HAP-1 (cell line): ENCODE measurements at regions not wholly inside any gene's neighbourhood (a gene's known extent, or its start where the extent isn't known, plus 50 kb on each side); places are given as distances from the start of the nearest gene placed in this dataset.
"Not testable (repeated sequence)": the region's sequence is repeated elsewhere in the genome, so short reads cannot be mapped to it uniquely, and the experiment has no call there.

Experiments used
- DNase-seq, 2 experiments: peaks; one replicate each; pipeline ENCODE4 v3.0.0-alpha.2; 2016 to 2020; ENCODE audit warnings: low spot score in 2 of 2
- H3K27me3 ChIP-seq: fragments of 250-450 bp; sonication (Bioruptor Pico); 2 replicates; pipeline ENCODE4 v1.5.1; 2020; ENCODE audit warnings: low read depth, mild to moderate bottlenecking, moderate library complexity
- H3K36me3 ChIP-seq: fragments of 250-450 bp; sonication (Bioruptor Pico); replicated peaks from 2 replicates; pipeline ENCODE4 v1.5.1; 2020; ENCODE audit warnings: mild to moderate bottlenecking
- H3K4me1 ChIP-seq: fragments of 250-450 bp; sonication (Bioruptor Pico); 2 replicates; pipeline ENCODE4 v1.5.1; 2020; ENCODE audit warnings: mild to moderate bottlenecking
- H3K4me3 ChIP-seq: fragments of 250-450 bp; sonication (Bioruptor Pico); 2 replicates; pipeline ENCODE4 v1.5.1; 2020; ENCODE audit warnings: mild to moderate bottlenecking, moderate library complexity
- H3K9me3 ChIP-seq: fragments of 250-450 bp; sonication (Bioruptor Pico); 2 replicates; pipeline ENCODE4 v1.5.1; 2020; ENCODE audit warnings: mild to moderate bottlenecking, moderate library complexity
- in situ Hi-C: fragments of 300-500 bp; cut with MboI; formaldehyde crosslinking; loops from 3 replicates; pipeline ENCODE4 v1.14.3; 2020; ENCODE audit warnings: low sequenced_read_pairs, inconsistent platforms, mixed read lengths

DNA sequence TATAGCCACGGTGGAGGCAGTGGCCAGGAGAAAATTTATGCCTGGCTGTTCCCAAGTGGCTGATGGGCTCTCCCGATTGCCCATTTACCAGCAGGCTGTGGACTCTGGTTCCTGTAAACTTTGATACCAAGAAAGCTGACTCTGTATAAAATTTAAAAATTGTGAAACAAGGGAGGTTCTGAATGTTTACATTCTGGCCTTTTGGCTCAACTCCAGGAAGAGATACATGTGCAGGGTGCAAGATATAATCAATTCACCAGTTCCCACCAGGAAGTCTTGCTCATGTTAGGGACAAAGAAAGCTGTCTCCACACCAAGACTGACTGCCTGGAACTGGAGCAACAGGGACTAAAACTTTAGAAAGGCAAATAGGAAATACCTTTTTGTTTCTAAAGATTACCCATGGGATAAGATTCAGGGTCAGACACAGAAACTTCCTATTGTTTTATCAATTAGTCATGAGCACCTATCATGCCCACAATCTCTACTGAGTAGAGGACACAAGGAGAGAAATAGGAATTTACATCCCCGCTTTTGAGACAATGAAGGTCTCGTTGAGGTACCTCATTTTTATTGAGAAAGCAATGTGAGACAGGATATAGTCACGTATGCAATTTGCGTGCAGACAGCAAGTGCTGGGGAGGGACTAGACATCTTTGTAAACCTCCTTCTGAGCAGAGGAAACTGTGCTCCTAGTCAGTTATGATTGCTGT is 123.5 kb downstream of the LIPG start:
- H3K4me3 ChIP-seq: no peak overlapping the region

DNA sequence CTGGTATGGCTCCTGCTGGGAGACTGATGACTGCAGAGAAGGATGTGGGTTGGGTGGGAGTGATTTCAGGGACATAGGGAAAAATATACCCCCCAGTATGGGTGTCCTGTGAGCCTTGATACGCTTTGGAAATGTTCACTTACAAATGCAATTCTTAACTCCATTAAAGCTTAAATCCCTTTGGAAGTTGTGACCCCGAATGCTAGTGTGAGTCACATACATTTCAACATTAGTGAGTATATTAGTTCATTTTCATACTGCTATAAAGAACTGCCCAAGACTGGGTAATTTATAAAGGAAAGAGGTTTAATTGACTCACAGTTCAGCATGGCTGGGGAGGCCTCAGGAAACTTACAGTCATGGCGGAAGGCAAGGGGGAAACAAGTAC is 120.9 kb downstream of the LIPG start:
- H3K4me1 ChIP-seq, in situ Hi-C loops, H3K36me3 ChIP-seq, H3K9me3 ChIP-seq, H3K4me3 ChIP-seq, H3K27me3 ChIP-seq, DNase-seq: not testable (repeated sequence)

More for the DNA sequence above, 123.5 kb downstream of the LIPG start:
- in situ Hi-C loops: no loop called here
- H3K9me3 ChIP-seq: no peaks in the 10 kb centered on the region
- DNase-seq: no peak
- no peaks in the 10 kb centered on the region for H3K36me3 ChIP-seq
- H3K4me1 ChIP-seq: no peaks in the 10 kb centered on the region
- 0 out of 2 replicates have a peak, but pooled peaks cover 6% of the 10 kb centered on the region for H3K27me3 ChIP-seq

DNA sequence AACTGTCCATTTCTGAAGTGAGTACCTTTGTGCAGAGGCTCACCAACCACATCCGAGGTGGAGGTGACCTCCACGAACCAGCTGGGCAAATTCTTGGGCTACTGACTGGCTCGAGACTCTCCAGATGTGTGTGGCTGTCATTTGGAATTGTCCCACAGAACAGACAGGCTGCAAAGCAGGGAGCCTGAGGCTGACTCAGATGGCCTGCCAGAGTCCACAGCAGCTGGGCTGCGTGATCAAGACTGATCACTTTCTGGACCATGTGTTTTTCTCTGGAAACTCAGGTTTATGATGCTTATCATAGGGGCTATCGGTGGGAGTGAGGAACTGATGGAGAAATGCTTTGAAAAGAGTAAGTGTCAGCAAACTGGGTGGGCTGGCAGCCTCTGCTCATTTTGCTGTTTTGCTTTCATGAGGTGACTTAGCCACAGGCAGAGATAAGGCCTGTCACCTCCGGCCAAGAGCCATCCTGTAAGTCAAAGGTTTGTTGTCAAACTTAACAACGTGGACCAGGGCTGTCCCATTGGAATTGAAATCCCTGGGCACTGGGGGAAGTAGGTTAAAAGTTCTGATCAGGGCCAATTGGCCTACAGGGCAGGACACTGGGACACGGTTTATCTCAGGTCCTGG is 120.4 kb downstream of the LIPG start:
- H3K4me1 ChIP-seq: no peaks in the 10 kb centered on the region
- H3K27me3 ChIP-seq: 0 out of 2 replicates have a peak, but pooled peaks cover 3% of the 10 kb centered on the region
- no peaks in the 10 kb centered on the region for H3K36me3 ChIP-seq
- no peak for DNase-seq
- in situ Hi-C loops: no loop called here
- H3K4me3 ChIP-seq: no peak overlapping the region
- no peaks in the 10 kb centered on the region for H3K9me3 ChIP-seq

DNA sequence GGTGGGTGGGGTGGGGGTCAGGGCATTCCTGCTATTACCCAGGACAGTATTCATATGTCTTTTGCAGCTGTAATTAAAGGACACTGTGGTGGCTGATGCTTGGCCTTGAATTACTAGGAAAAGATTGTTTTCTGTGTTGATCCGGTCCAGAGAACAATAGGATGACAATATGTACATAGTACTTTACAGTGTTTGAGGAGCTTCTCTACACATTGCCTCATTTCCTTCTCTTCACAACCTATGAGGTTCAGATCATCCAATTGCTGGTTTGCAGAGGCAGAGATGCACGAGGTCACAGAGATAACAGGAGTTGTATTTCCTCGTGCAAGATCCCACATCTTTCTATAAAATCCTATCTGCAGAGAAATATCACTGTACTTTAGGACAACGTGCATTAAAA is 119.5 kb downstream of the LIPG start:
- no peak for DNase-seq
- no peaks in the 10 kb centered on the region for H3K4me1 ChIP-seq
- no peaks in the 10 kb centered on the region for H3K36me3 ChIP-seq
- no peaks in the 10 kb centered on the region for H3K9me3 ChIP-seq
- H3K4me3 ChIP-seq: no peak overlapping the region
- in situ Hi-C loops: no loop called here
- 0 out of 2 replicates have a peak, but pooled peaks cover 3% of the 10 kb centered on the region for H3K27me3 ChIP-seq

DNA sequence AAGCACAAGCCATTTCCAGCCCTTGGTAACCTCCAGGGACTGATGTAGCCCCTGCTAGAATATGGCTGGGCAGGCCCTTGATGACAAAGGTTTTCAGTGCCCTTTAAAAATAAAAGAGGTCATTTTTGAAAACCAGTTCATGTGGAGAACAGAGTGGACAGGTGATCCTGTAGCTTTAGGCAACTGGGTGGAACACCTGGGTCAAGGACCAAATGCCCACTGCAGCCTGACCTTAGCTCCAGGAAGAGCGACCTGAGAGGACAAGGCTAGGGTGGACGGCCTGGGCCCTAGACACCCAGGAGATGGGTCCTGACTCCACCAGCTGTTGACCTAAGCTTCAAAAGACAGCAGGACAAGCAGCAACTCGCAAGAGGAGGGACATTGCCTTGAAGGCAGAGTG is 116.6 kb downstream of the LIPG start:
- H3K4me3 ChIP-seq: no peak overlapping the region
- DNase-seq: no peak
- H3K27me3 ChIP-seq: peaks cover 3% of the 10 kb centered on the region; the same call in 1 of the 2 replicates
- no peaks in the 10 kb centered on the region for H3K36me3 ChIP-seq
- no peaks in the 10 kb centered on the region for H3K9me3 ChIP-seq
- H3K4me1 ChIP-seq: no peaks in the 10 kb centered on the region
- in situ Hi-C loops: no loop called here

DNA sequence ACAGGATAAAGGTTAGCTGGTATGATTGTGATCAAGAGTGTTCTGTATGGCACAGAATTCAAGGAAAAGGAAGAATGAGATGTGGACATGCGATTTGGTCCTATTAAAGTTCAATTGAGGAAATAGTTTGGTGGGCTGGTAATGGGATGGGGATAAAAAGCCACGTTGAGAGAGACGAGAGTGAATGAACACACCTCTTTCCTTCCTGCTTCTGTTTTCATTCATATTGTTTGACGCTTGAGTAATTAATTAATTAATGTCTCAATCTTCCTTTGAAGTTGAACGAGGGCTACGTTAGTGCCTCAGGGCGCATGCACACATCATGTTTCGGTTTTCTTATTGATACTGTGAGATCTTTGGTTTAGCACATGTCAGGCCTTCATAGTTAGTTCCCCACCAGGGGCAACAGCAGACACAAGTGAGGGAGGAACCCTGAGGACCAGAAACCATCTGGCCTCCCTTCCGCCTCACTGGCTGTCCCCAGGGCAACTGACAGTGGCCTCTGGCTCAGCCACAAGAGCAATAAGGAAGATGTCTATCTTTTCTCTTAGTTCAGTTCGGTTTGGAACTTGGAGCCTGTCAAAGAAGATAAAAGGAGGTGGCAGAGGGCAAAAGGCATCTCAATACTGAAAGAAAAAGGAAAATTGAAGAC is 116.0 kb downstream of the LIPG start:
- no peak for DNase-seq

DNA sequence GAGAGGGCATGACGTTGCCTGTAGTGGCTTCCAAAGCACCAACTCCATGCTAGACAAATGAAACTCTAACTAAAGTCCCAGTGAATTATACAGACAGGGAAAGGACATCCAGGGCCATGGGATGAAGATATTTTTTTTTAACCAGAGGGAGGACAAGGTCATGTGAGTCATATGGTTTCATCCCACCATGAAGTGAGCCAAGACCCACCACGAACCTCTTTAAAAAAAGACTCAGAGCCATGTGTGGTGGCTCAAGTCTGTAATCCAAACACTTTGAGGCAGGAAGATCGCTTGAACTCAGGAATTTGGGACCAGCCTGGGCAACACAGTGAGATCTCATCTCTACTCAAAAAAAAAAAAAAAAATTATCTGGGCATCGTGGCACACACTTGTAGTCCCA is 115.2 kb downstream of the LIPG start:
- DNase-seq: no peak
- H3K36me3 ChIP-seq: no peaks in the 10 kb centered on the region
- peaks cover 8% of the 10 kb centered on the region; the same call in 1 of the 2 replicates for H3K27me3 ChIP-seq
- no peaks in the 10 kb centered on the region for H3K9me3 ChIP-seq
- H3K4me1 ChIP-seq: no peaks in the 10 kb centered on the region
- H3K4me3 ChIP-seq: no peak overlapping the region
- in situ Hi-C loops: no loop called here

More for the DNA sequence above, 116.0 kb downstream of the LIPG start:
- peaks cover 3% of the 10 kb centered on the region; the same call in 1 of the 2 replicates for H3K27me3 ChIP-seq
- H3K36me3 ChIP-seq: no peaks in the 10 kb centered on the region
- in situ Hi-C loops: no loop called here
- H3K9me3 ChIP-seq: no peaks in the 10 kb centered on the region
- H3K4me1 ChIP-seq: no peaks in the 10 kb centered on the region
- no peak overlapping the region for H3K4me3 ChIP-seq

DNA sequence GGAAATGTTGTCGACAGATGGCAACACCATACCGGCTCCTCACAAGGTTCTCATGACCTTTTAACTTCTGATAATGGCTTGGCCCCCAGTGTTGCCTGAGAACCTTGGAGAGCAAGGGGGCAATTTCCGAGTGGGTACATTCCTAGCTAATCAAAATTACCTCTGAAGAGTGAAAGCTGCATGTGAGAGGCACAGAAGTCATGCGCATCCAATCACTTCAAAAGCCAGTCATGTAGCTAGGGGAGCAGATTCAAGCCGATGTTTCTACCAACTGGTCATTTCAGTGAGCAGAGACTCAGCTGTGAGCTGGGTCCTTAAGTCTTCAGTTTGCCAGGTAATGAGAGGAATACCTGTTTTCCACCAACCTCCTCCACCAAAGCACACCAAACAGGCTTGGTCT is 111.4 kb downstream of the LIPG start:
- DNase-seq: no peak
- Histone ChIP-seq H3K27me3 (peaks cover 15% of the 10 kb centered on the region; the same call in 1 of the 2 replicates), H3K36me3 (no peaks in the 10 kb centered on the region), H3K4me3 (no peak overlapping the region), H3K4me1 (no peaks in the 10 kb centered on the region), H3K9me3 (no peaks in the 10 kb centered on the region)
- in situ Hi-C loops: no loop called here

DNA sequence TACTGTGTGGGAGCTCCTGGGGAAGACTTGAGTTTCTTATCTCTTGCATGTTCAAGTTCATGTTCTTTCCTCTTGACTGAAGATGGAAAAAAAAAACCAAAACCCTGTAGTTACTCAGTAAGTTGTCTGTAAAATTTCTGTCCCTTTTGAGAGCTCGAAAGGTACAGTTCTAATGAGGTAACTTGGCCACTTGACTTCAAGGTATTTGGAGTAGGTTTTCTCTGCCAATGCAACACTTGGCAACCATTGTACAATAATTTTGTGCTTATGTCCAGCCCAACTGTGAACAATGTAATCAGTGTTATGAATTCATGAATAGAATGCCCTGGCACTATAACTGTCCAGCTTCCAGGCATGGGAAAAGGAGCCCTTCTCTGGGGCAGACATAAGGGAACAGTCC is 111.0 kb downstream of the LIPG start:
- Histone ChIP-seq H3K4me3 (no peak overlapping the region), H3K36me3 (no peaks in the 10 kb centered on the region), H3K4me1 (no peaks in the 10 kb centered on the region), H3K27me3 (peaks cover 18% of the 10 kb centered on the region; the same call in 1 of the 2 replicates), H3K9me3 (no peaks in the 10 kb centered on the region; the same call in 1 of the 2 replicates)
- DNase-seq: no peak
- in situ Hi-C loops: no loop called here

DNA sequence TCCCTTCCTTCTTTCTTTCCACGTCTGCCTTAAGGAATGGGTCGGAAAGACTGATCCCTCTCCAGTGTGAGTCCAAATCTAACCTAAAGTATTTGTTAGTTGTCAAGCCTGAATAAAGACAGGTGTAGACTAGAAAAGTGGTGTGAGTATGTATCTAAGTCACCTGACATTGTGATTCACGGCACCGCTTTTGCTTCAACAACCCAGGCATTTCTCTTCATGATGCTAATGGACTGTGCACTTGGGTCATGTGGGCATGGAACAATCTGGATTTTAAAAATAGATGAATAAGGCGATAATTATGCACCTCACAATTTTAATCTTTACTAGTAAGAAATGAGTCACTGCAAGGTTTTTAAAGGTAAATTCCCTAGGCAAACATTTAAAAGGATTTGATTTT is 107.5 kb downstream of the LIPG start:
- in situ Hi-C loops: no loop called here
- H3K9me3 ChIP-seq: no peaks in the 10 kb centered on the region; the same call in 1 of the 2 replicates
- DNase-seq: no peak
- no peaks in the 10 kb centered on the region for H3K36me3 ChIP-seq
- H3K27me3 ChIP-seq: peaks cover 24% of the 10 kb centered on the region; the same call in 1 of the 2 replicates
- H3K4me3 ChIP-seq: no peak overlapping the region
- H3K4me1 ChIP-seq: no peaks in the 10 kb centered on the region

DNA sequence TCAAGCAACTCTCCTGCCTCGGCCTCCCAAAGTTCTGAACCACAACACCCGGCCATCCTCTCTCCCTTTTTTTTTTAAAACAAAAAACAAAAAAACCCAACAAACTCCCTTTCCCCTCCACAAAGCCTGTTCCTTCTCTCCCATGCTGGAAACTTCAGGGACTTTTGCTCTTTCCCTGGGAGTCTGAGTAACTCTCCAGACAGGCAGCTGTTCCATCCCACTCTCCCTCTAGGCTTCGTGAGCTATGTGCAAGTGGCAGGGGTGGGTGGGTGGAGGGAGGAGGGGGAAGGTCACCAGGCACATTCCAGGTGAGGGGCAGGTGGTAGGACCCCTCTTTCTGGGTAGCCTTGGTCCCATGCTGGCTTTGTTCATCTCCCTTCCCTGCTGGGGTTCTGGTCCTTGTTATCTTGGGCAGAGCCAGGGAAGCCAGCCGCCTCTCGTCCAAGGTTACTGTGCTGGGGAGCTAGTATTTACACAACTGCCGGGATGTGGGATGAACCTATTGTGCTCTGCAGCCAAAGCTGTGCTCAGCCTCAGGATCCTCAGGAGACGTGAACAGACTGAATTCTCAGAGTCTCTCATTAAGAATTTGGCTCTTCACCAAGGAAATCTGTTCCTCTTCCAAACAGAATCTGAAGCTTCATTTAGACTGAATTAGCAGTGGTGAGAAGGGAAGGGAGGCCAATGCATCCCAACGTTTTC is 106.9 kb downstream of the LIPG start:
- Histone ChIP-seq H3K9me3 (no peaks in the 10 kb centered on the region; the same call in 1 of the 2 replicates), H3K4me1 (no peaks in the 10 kb centered on the region), H3K36me3 (no peaks in the 10 kb centered on the region), H3K27me3 (peaks cover 21% of the 10 kb centered on the region; the same call in 1 of the 2 replicates), H3K4me3 (no peak overlapping the region)
- in situ Hi-C loops: no loop called here
- DNase-seq: no peak

DNA sequence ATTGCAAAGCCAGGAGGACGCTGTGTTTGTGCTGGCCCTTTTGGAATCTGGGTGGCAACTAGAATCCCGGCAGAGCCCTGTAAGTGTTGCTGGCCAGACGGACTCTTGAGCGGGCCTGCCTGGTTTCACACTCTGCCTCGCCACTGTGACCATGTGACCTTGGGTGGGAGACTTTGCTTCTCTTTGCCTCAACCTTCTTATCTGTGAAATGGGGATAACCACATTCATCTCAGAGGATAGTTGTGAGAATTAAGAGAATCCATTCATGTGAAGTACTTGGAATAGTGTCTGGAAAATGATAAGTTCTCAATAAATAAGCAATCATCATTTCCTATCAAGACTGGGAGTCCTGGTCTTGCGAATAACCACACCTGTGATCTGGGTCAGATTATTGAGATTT is 105.6 kb downstream of the LIPG start:
- Histone ChIP-seq H3K9me3 (no peaks in the 10 kb centered on the region; the same call in 1 of the 2 replicates), H3K36me3 (no peaks in the 10 kb centered on the region), H3K4me3 (no peak overlapping the region), H3K4me1 (no peaks in the 10 kb centered on the region), H3K27me3 (peaks cover 20% of the 10 kb centered on the region; the same call in 1 of the 2 replicates)
- DNase-seq: no peak
- in situ Hi-C loops: no loop called here

DNA sequence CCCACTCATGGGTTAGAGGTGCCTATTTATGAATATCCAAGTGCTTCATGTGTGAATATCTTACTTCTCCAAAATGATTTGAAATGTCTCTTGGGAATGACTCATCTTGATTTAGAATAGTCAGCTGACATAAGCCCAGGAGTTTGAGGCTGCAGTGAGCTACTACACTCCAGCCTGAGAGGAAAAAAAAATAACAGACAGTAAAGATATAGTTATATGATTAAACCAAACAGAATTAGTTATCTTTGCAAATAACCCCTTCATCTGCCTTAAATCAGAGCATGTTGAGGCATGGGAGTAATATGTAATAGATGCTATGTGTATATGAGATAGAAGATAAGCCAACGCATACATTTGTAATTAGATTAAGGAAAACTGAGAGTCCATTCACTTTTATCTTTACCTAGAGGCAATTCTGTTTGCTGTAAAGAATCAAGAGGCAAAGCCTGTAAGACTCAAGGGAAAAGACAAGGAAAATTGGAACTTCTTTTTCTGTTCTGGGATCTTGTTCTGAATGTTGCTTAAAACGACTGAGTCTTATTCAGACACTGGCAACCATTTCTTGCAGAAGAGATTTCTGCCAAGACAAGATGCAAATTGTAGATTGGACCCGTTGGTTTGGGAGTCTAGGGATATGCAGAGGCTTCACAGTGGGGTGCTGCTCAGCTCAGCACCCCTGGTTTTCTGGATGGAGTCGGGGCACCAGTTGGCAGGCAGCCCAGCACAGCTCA is 104.4 kb downstream of the LIPG start:
- Histone ChIP-seq H3K4me1 (no peaks in the 10 kb centered on the region), H3K4me3 (no peak overlapping the region), H3K36me3 (no peaks in the 10 kb centered on the region), H3K9me3 (no peaks in the 10 kb centered on the region; the same call in 1 of the 2 replicates), H3K27me3 (peaks cover 14% of the 10 kb centered on the region; the same call in 1 of the 2 replicates)
- in situ Hi-C loops: no loop called here
- no peak for DNase-seq
